GM19455 (cell line): ENCODE measurements at regions not wholly inside any gene's neighbourhood (a gene's known extent, or its start where the extent isn't known, plus 50 kb on each side); places are given as distances from the start of the nearest gene placed in this dataset.
"Not testable (repeated sequence)": the region's sequence is repeated elsewhere in the genome, so short reads cannot be mapped to it uniquely, and the experiment has no call there.

ENCODE experiments used
- ATAC-seq: cut with Tn5 transposase; IDR thresholded peaks from one replicate; pipeline ENCODE4 v1.9.1; 2021; ENCODE audit not compliant: unreplicated experiment

GRCh38 chr2:128671981-128672757, 353.5 kb upstream of the HS6ST1 start:
- ATAC-seq = not testable (repeated sequence)

GRCh38 chr2:128679680-128680079, 361.0 kb upstream of the HS6ST1 start:
- not testable (repeated sequence) for ATAC-seq

GRCh38 chr2:128681507-128681906, 362.8 kb upstream of the HS6ST1 start:
- no peak for ATAC-seq

- no peak for ATAC-seq
These were observed 363.6 kb upstream of the HS6ST1 start for GRCh38 chr2:128682266-128682665.

GRCh38 chr2:128682729-128683284, 364.1 kb upstream of the HS6ST1 start:
- no peak for ATAC-seq

GRCh38 chr2:128684523-128684922, 365.9 kb upstream of the HS6ST1 start:
- ATAC-seq = no peak

GRCh38 chr2:128685841-128686496, 367.3 kb upstream of the HS6ST1 start:
- no peak for ATAC-seq

GRCh38 chr2:128686497-128686859, 367.8 kb upstream of the HS6ST1 start:
- no peak for ATAC-seq

- no peak for ATAC-seq
These were observed 368.4 kb upstream of the HS6ST1 start for GRCh38 chr2:128686881-128687555.

GRCh38 chr2:128687565-128687964, 368.9 kb upstream of the HS6ST1 start:
- ATAC-seq = no peak

GRCh38 chr2:128689971-128690370, 371.3 kb upstream of the HS6ST1 start:
- ATAC-seq = no peak

- ATAC-seq = no peak
These were observed 371.8 kb upstream of the HS6ST1 start for GRCh38 chr2:128690431-128690830.

GRCh38 chr2:128690869-128691268, 372.2 kb upstream of the HS6ST1 start:
- ATAC-seq = no peak

GRCh38 chr2:128691526-128691925, 372.9 kb upstream of the HS6ST1 start:
- ATAC-seq = no peak

GRCh38 chr2:128692895-128693742, 374.5 kb upstream of the HS6ST1 start:
- ATAC-seq = no peak

GRCh38 chr2:128693743-128694029, 375.0 kb upstream of the HS6ST1 start:
- no peak for ATAC-seq

GRCh38 chr2:128695646-128696220, 377.1 kb upstream of the HS6ST1 start:
- ATAC-seq = no peak

- no peak for ATAC-seq
These were observed 377.8 kb upstream of the HS6ST1 start for GRCh38 chr2:128696421-128696820.

GRCh38 chr2:128701418-128701817, 382.8 kb upstream of the HS6ST1 start:
- ATAC-seq = no peak

- no peak for ATAC-seq
These were observed 383.9 kb upstream of the HS6ST1 start for GRCh38 chr2:128702616-128703015.
